Lung (tissue), 11 donors: ENCODE measurements at regions not wholly inside any gene's neighbourhood (a gene's known extent, or its start where the extent isn't known, plus 50 kb on each side); places are given as distances from the start of the nearest gene placed in this dataset.

ENCODE experiments used
- ATAC-seq: fragments of 200-7000 bp; cut with Tn5 transposase; one replicate; pipeline ENCODE4 v1.9.1; 2020; ENCODE audit warnings: moderate number of reproducible peaks; ENCODE audit not compliant: insufficient read depth, low FRiP score
- DNase-seq, 3 donors: peaks; one replicate each; pipeline ENCODE4 v3.0.0-alpha.2; 2013 to 2017
- H3K27ac ChIP-seq, 2 donors: one replicate each; pipeline ENCODE4 v1.5.1; 2013; ENCODE audit warnings: mild to moderate bottlenecking in 2 of 2, moderate library complexity in 2 of 2, control low read depth in 1 of 2, inconsistent platforms in 1 of 2, low read depth in 1 of 2, low read length in 1 of 2
- H3K27me3 ChIP-seq, 3 donors: one replicate each; pipeline ENCODE4 v1.5.1; 2013; ENCODE audit warnings: low read length in 2 of 3; ENCODE audit not compliant: control insufficient read depth in 3 of 3, insufficient read depth in 3 of 3
- H3K36me3 ChIP-seq, 4 donors: one replicate each; pipeline ENCODE4 v1.5.1; 2013; ENCODE audit warnings: low read length in 4 of 4, mild to moderate bottlenecking in 1 of 4, moderate library complexity in 1 of 4; ENCODE audit not compliant: control insufficient read depth in 4 of 4, insufficient read depth in 4 of 4
- H3K4me1 ChIP-seq, 5 donors: one replicate each; pipeline ENCODE4 v1.5.1; 2013; ENCODE audit warnings: low read length in 5 of 5, mild to moderate bottlenecking in 2 of 5, moderate library complexity in 1 of 5; ENCODE audit not compliant: control insufficient read depth in 5 of 5, insufficient read depth in 5 of 5
- H3K4me3 ChIP-seq: one replicate; pipeline ENCODE4 v1.5.1; 2013; ENCODE audit warnings: mild to moderate bottlenecking, control low read depth, moderate library complexity
- H3K9ac ChIP-seq, 2 donors: one replicate each; pipeline ENCODE4 v1.5.1; 2013; ENCODE audit warnings: low read length in 2 of 2, control low read depth in 1 of 2; ENCODE audit not compliant: insufficient read depth in 1 of 2
- H3K9me3 ChIP-seq, 4 donors: one replicate each; pipeline ENCODE4 v1.5.1; 2013; ENCODE audit warnings: low read length in 3 of 4, mild to moderate bottlenecking in 1 of 4, moderate library complexity in 1 of 4; ENCODE audit not compliant: control insufficient read depth in 4 of 4, insufficient read depth in 3 of 4
- CTCF ChIP-seq: IDR thresholded peaks from 2 replicates; pipeline ENCODE4 v1.5.1; 2012; ENCODE audit warnings: mild to moderate bottlenecking; ENCODE audit errors: control extremely low read depth, extremely low read depth
- WGBS, 2 donors: extraction: QIAGEN DNeasy Blood & Tissue Kit; methylation state at CpG; one replicate each; pipeline ENCODE4 v1.1.7; 2013; 5-methylcytosine and 5-hydroxymethylcytosine counted together
- donor health status: control.
- donor health status: control.
- donor health status: Bipolar disorder and iron deficiency.
- donor health status: healthy.
- donor health status: DM: yes; HTN: yes; CAD: no.

GRCh38 chr2:149894760-149895159, 307.2 kb upstream of the MMADHC start:
- Histone ChIP-seq H3K36me3 (no peaks in the 10 kb centered on the region), H3K27me3 (no peaks in the 10 kb centered on the region), H3K4me1 (peaks cover 0 to 1% (median 0%) of the 10 kb centered on the region in 5 donors), H3K9ac (no peak overlapping the region), H3K9me3 (no peaks in the 10 kb centered on the region), H3K27ac (no peak overlapping the region), H3K4me3 (no peak overlapping the region)
- WGBS, 2 donors: 56 to 68% methylated on average over 5 of the region's 5 CpGs
- DNase-seq (no peak), ATAC-seq (no peak)
- TF ChIP-seq CTCF: no peak

GRCh38 chr2:149894226-149894625, 306.7 kb upstream of the MMADHC start:
- H3K27ac ChIP-seq: no peak overlapping the region
- H3K36me3 ChIP-seq: no peaks in the 10 kb centered on the region
- H3K9ac ChIP-seq: no peak overlapping the region
- H3K4me3 ChIP-seq: no peak overlapping the region
- no peaks in the 10 kb centered on the region for H3K9me3 ChIP-seq
- 63 to 73% methylated on average over 1 of the region's 1 CpG for WGBS, 2 donors
- no peaks in the 10 kb centered on the region for H3K27me3 ChIP-seq
- DNase-seq: no peak
- H3K4me1 ChIP-seq: peaks cover 0 to 1% (median 0%) of the 10 kb centered on the region in 5 donors
- no peak for TF ChIP-seq CTCF
- no peak for ATAC-seq

GRCh38 chr2:149892563-149892962, 305.0 kb upstream of the MMADHC start:
- H3K9ac ChIP-seq: no peak overlapping the region
- H3K4me1 ChIP-seq: peaks cover 0 to 1% (median 0%) of the 10 kb centered on the region in 5 donors
- no peak overlapping the region for H3K4me3 ChIP-seq
- WGBS, 2 donors: 67 to 69% methylated on average over 1 of the region's 1 CpG
- DNase-seq (no peak), ATAC-seq (no peak)
- TF ChIP-seq CTCF: no peak
- H3K9me3 ChIP-seq: no peaks in the 10 kb centered on the region
- H3K36me3 ChIP-seq: no peaks in the 10 kb centered on the region
- no peak overlapping the region for H3K27ac ChIP-seq
- no peaks in the 10 kb centered on the region for H3K27me3 ChIP-seq

- no peak for TF ChIP-seq CTCF
- DNase-seq (no peak), ATAC-seq (no peak)
- no peak overlapping the region for H3K9ac ChIP-seq
- H3K27me3 ChIP-seq: no peaks in the 10 kb centered on the region
- H3K36me3 ChIP-seq: no peaks in the 10 kb centered on the region
- no peaks in the 10 kb centered on the region for H3K9me3 ChIP-seq
- WGBS, 2 donors: 71 to 76% methylated on average over 2 of the region's 2 CpGs
- H3K4me3 ChIP-seq: no peak overlapping the region
- H3K4me1 ChIP-seq: peaks cover 0 to 6% (median 0%) of the 10 kb centered on the region in 5 donors
- no peak overlapping the region for H3K27ac ChIP-seq
Measured at GRCh38 chr2:149885946-149886345, 298.4 kb upstream of the MMADHC start.
